Peyer's patch (tissue), 4 donors: ENCODE measurements at regions not wholly inside any gene's neighbourhood (a gene's known extent, or its start where the extent isn't known, plus 50 kb on each side); places are given as distances from the start of the nearest gene placed in this dataset.

ENCODE experiments used
- CTCF ChIP-seq, 6 experiments: fragments of 450-650 bp in 4 of 6; fragments of 200-600 bp in 2 of 6; sonication (generic) in 1 of 6; IDR thresholded peaks; one replicate each; pipeline ENCODE4 v1.5.1; 2017 to 2019; ENCODE audit warnings: antibody characterized with exemption in 6 of 6, mild to moderate bottlenecking in 3 of 6, moderate library complexity in 1 of 6
- POLR2A ChIP-seq, 2 donors: fragments of 450-650 bp; IDR thresholded peaks; one replicate each; pipeline ENCODE4 v1.5.1; 2017; ENCODE audit warnings: antibody characterized with exemption in 2 of 2, mild to moderate bottlenecking in 2 of 2, moderate library complexity in 2 of 2

DNA sequence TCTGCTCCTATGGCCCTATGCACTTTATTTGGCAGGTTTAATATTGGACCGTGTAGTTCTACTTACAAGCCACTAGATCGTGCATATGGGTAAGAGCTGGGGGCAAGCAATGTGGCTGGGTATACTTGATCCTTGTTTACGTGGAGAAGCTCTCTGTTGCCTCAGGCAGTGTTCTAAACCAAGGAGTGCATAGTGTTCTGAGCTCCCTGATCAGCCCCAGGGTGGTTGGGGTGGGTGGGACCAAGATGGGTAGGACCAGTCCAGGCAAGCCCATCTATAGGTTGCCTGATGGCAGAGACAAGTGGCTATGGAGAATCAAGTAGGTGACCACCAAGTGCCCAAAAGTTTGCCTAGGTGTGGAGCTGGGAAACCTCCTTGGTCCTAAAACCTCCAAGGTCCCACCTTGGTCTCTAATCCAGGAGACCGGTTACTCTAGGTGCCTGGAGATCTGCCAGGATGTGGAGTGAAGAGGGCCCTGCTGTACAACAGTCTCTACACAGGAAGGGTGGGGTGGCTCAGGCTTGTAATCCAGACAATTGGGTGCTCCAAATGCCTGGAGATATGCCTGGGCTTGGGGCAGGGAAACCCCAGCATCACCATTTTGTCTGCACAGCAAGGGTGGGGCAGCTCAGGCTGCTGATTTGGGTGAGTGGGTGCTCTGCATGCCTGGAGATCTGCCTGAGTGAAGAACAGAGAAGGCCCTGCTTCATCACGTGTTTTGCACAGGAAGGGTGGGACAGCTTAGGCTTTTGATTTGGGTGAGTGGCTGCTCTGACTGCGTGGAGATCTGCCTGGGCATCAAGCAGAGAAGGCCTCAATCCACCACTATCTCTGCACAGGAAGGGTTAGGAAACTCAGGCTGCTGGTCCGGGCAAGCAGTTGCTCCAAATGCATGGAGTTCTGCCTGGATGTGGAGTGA is 659.8 kb downstream of the TLE4 start:
- no peak for TF ChIP-seq CTCF (IDR thresholded peaks at IDR 0.05)
- no peak for TF ChIP-seq POLR2A (IDR thresholded peaks at IDR 0.05)
